SK-N-MC (cell line): ENCODE measurements at regions not wholly inside any gene's neighbourhood (a gene's known extent, or its start where the extent isn't known, plus 50 kb on each side); places are given as distances from the start of the nearest gene placed in this dataset.
"Not testable (repeated sequence)": the region's sequence is repeated elsewhere in the genome, so short reads cannot be mapped to it uniquely, and the experiment has no call there.

Experiments used
- DNase-seq: peaks from one replicate; pipeline ENCODE4 v3.0.0-alpha.2; 2011; ENCODE audit warnings: low read depth, low spot score
- H3K27ac ChIP-seq: fragments of 200-600 bp; sonication (generic); 2 replicates; pipeline ENCODE4 v1.5.1; 2016; ENCODE audit warnings: mixed run types
- H3K36me3 ChIP-seq: fragments of 200-600 bp; sonication (generic); 2 replicates; pipeline ENCODE4 v1.6.1; 2017; ENCODE audit warnings: antibody characterized with exemption, low read length, mixed read lengths; ENCODE audit not compliant: insufficient read depth
- H3K4me3 ChIP-seq: fragments of 200-600 bp; sonication (generic); 2 replicates; pipeline ENCODE4 v1.5.1; 2016
- H3K9ac ChIP-seq: fragments of 200-600 bp; sonication (generic); 2 replicates; pipeline ENCODE4 v1.8.0; 2017; ENCODE audit warnings: mixed run types, mixed read lengths; ENCODE audit not compliant: insufficient read length
- H3K9me3 ChIP-seq: fragments of 200-600 bp; sonication (generic); 2 replicates; pipeline ENCODE4 v1.6.1; 2017; ENCODE audit warnings: low read depth, mild to moderate bottlenecking, antibody characterized with exemption, low read length, moderate library complexity, mixed read lengths
- EZH2 ChIP-seq: fragments of 200-600 bp; sonication (generic); IDR thresholded peaks from one replicate; pipeline ENCODE4 v1.6.1; 2017; ENCODE audit warnings: antibody characterized with exemption
- FOXP2 ChIP-seq: optimal IDR thresholded peaks from 2 replicates; pipeline ENCODE3; 2011; ENCODE audit warnings: mild to moderate bottlenecking, moderate library complexity; ENCODE audit not compliant: insufficient read depth; ENCODE audit errors: extremely low read length, control extremely low read depth
- POLR2AphosphoS5 ChIP-seq: IDR thresholded peaks from 2 replicates; pipeline ENCODE4 v1.6.1; 2012; ENCODE audit warnings: mild to moderate bottlenecking, low read depth, low read length, borderline replicate concordance

- Histone ChIP-seq H3K27ac (peak overlapping the region; percentile 55; the same call in 1 of the 2 replicates), H3K9ac (no peak overlapping the region), H3K4me3 (peak overlapping the region; percentile 87), H3K9me3 (no peaks in the 10 kb centered on the region), H3K36me3 (peaks cover 75% of the 10 kb centered on the region)
- TF ChIP-seq FOXP2 (no peak), POLR2AphosphoS5 (no peak), EZH2 (no peak)
- DNase-seq = no peak
These were observed 222.6 kb upstream of the KLF14 start for GRCh38 chr7:130956417-130957136.

GRCh38 chr7:130957137-130957513 lies 223.1 kb upstream of the KLF14 start:
- Histone ChIP-seq H3K36me3 (peaks cover 70% of the 10 kb centered on the region), H3K27ac (peak overlapping the region; percentile 55; the same call in 1 of the 2 replicates), H3K9ac (peak overlapping the region; percentile 21), H3K4me3 (peak overlapping the region; percentile 87), H3K9me3 (no peaks in the 10 kb centered on the region)
- DNase-seq = no peak
- TF ChIP-seq FOXP2 (no peak), POLR2AphosphoS5 (no peak), EZH2 (no peak)

- H3K9me3 ChIP-seq, H3K27ac ChIP-seq, DNase-seq: not testable (repeated sequence)
- H3K9ac ChIP-seq = peak overlapping the region; percentile 21
- peak overlapping the region; percentile 87 for H3K4me3 ChIP-seq
- H3K36me3 ChIP-seq = peaks cover 62% of the 10 kb centered on the region
These were observed 223.9 kb upstream of the KLF14 start for GRCh38 chr7:130957722-130958435.

GRCh38 chr7:130958846-130959245 lies 224.8 kb upstream of the KLF14 start:
- Histone ChIP-seq H3K9ac (peak overlapping the region; percentile 98), H3K4me3 (peak overlapping the region; percentile 87), H3K36me3 (peaks cover 55% of the 10 kb centered on the region), H3K27ac (no peak overlapping the region), H3K9me3 (no peaks in the 10 kb centered on the region)
- DNase-seq = no peak
- TF ChIP-seq EZH2 = no peak
- no peak for TF ChIP-seq FOXP2
- TF ChIP-seq POLR2AphosphoS5 = no peak

GRCh38 chr7:130959743-130960207 lies 225.8 kb upstream of the KLF14 start:
- Histone ChIP-seq H3K36me3 (peaks cover 46% of the 10 kb centered on the region), H3K4me3 (peak overlapping the region; percentile 87), H3K9ac (peak overlapping the region; percentile 98), H3K9me3 (no peaks in the 10 kb centered on the region), H3K27ac (peak overlapping the region; percentile 97)
- no peak for DNase-seq
- TF ChIP-seq POLR2AphosphoS5 (peak; percentile 13; the same call in 1 of the 2 replicates), EZH2 (no peak)

- H3K4me3 ChIP-seq = peak overlapping the region; percentile 87
- H3K9ac ChIP-seq = peak overlapping the region; percentile 98
- TF ChIP-seq EZH2 (no peak), POLR2AphosphoS5 (no peak), FOXP2 (no peak)
- H3K9me3 ChIP-seq = no peaks in the 10 kb centered on the region
- H3K36me3 ChIP-seq = peaks cover 39% of the 10 kb centered on the region
- H3K27ac ChIP-seq = peak overlapping the region; percentile 97
- DNase-seq = peak; percentile 68
These were observed 226.4 kb upstream of the KLF14 start for GRCh38 chr7:130960208-130960988.

GRCh38 chr7:130961128-130961601 lies 227.2 kb upstream of the KLF14 start:
- no peaks in the 10 kb centered on the region for H3K9me3 ChIP-seq
- H3K36me3 ChIP-seq = peaks cover 33% of the 10 kb centered on the region
- peak overlapping the region; percentile 97 for H3K27ac ChIP-seq
- peak overlapping the region; percentile 98 for H3K9ac ChIP-seq
- peak; percentile 84 for DNase-seq
- H3K4me3 ChIP-seq = peak overlapping the region; percentile 87
- TF ChIP-seq EZH2 (no peak), FOXP2 (no peak), POLR2AphosphoS5 (peak; percentile 79)

GRCh38 chr7:130962109-130962508 lies 228.1 kb upstream of the KLF14 start:
- no peak for TF ChIP-seq POLR2AphosphoS5
- TF ChIP-seq FOXP2 = no peak
- TF ChIP-seq EZH2 = no peak
- Histone ChIP-seq H3K27ac (peak overlapping the region; percentile 97), H3K9ac (no peak overlapping the region), H3K9me3 (no peaks in the 10 kb centered on the region), H3K4me3 (peak overlapping the region; percentile 87), H3K36me3 (peaks cover 29% of the 10 kb centered on the region)
- no peak for DNase-seq
